Glomerular visceral epithelial cell (primary cell): ENCODE measurements at regions not wholly inside any gene's neighbourhood (a gene's known extent, or its start where the extent isn't known, plus 50 kb on each side); places are given as distances from the start of the nearest gene placed in this dataset.
A peak's percentile ranks its signal among the peaks of the same experiment; 100 is the strongest.
"Not testable (repeated sequence)": the region's sequence is repeated elsewhere in the genome, so short reads cannot be mapped to it uniquely, and the experiment has no call there.

ENCODE experiments used
- DNase-seq: peaks from one replicate; pipeline ENCODE4 v3.0.0-alpha.2; 2016; ENCODE audit errors: extremely low spot score

GRCh38 chr9:108765265-108765664, 90.5 kb downstream of the ACTL7B start:
- no peak for DNase-seq

GRCh38 chr9:108762348-108763055, 93.3 kb downstream of the ACTL7B start:
- no peak for DNase-seq

DNA sequence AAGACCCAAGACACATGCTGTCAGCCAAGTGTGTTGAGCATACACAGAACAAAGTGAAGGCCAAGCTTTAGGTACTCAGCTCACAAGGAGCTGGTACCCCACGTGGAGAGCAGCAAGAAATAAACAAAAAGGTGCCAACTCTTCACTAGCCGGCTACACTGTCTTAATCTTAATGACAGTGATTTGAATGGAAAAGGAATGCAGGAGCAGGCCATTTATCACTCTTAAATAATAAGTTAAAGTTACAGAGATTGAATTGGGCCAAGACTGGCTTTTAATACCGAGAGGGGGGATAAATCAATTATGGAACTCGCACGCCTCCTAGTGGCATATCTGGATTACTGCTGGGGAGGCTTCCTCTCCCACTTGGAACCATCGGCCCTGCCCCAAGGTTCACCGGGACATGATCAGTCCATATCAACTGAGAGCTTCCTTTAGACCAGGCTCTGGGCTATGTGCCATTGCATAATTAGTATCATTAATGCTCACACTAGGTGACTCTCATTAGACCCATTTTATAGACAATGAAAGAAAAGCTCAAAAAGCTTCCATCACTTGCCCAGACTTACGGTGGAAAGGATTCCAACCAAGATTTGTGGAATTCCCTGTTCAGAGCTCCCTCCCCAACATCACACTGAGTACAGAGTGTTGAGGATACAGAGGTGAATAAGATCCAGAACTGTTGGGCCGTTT, 94.0 kb downstream of the ACTL7B start:
- peak; percentile 54 for DNase-seq

- no peak for DNase-seq
Measured at GRCh38 chr9:108760841-108761240, 94.9 kb downstream of the ACTL7B start.

DNA sequence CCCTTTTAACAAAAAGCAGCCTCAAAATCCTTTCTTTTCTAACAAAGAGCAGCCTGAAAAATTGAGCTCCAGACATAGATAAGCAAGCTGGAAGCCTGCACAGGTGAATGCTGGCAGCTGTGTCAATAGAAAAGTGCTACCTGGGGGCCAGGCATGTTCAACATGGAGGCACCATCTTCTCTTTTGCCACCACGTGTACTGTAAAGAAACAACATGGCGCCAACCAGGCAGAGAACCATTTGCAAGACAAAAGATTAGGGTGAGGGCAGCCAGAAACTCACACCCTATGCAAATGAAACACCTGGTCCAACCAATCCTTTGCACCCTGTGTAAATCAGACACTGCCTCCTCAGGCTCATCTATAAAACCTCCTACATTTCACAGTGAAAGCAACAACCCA, 96.0 kb downstream of the ACTL7B start:
- DNase-seq = no peak

DNA sequence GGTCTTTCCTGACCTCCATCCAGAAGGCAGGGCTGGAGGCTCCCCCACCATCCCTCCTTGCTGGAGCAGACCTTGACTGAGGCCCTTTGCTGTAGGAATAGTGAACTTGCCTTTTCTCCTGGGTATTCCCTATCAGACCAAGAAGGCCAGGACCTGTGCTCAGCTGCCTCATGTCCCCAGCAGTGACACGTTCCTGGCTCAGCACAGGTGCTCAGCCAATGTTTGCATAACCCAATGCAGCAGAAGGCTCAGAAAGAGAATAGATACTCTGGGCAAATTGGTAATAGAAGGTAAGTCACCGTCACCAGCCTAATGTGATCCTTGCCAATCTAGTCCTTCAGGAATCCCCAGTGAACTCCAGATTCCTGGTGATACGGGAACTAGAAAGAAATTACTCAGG, 96.4 kb downstream of the ACTL7B start:
- DNase-seq = no peak

GRCh38 chr9:108756746-108757490, 98.9 kb downstream of the ACTL7B start:
- DNase-seq = no peak

GRCh38 chr9:108755979-108756378, 99.8 kb downstream of the ACTL7B start:
- DNase-seq = no peak

GRCh38 chr9:108751369-108751768, 104.4 kb downstream of the ACTL7B start:
- DNase-seq = no peak

- DNase-seq = no peak
Measured at GRCh38 chr9:108750661-108751215, 105.0 kb downstream of the ACTL7B start.

GRCh38 chr9:108748776-108749175, 107.0 kb downstream of the ACTL7B start:
- DNase-seq = no peak

DNA sequence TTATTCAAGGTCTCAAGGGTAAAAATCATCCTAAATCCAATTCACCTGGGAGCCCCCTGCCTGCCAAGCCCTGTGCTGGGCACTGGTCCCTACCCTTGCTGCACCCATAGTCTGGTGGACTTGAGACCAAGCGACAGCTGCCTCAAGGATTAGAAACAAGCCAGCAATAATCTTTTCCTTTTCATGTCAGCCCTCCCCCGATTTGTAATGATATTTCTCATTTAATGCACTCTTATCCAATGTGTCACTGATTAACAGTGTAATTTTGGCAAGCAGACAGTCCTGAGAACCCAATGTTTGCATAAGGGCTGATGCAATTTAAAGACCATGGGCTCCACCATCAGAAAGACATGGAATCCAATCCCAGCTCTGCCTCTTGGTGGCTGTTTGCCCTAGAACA, 108.9 kb downstream of the ACTL7B start:
- peak; percentile 11 for DNase-seq

GRCh38 chr9:108746001-108746400, 109.8 kb downstream of the ACTL7B start:
- no peak for DNase-seq

- DNase-seq = no peak
Measured at GRCh38 chr9:108744641-108745040, 111.1 kb downstream of the ACTL7B start.

DNA sequence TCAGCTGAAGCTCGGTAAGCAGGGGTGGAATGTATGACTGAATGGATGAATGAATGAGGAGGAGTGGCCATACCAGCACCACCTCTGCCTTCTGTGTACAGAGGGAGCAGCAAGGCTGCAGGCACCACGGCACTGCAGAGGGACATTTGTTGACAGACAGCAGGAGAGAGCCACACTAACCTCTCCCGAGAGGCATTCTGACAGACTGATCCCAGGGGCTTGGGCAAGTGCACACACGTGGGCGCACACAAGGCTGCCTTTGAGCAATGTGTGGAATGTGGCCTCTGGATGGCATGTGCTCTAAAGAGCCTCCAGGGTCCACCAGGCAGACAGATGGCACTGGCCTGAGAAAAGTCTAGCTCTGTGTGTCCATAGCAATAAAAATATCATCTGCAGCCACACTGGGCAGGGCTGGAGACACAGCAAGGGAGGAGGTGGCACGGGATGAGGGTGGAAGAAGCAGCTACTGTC, 111.8 kb downstream of the ACTL7B start:
- peak; percentile 89 for DNase-seq

DNA sequence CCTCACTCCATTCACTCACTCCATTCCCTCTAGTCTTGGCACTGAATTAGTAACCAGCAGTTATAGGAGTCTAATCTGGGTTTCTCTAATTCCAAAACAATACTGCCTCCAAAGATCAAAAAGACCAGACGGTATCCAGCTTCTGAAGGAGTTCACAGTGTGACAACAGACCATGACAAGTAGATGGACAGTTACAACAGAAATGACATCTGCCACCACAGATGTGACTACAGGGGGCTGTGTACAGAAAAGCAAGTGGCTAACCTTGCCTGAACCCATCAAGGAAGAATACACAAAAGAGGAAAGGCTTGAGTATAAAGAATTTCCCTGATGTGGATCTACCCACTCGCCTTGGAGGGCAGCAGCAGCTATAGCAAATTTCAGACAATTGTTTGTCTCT, 112.4 kb downstream of the ACTL7B start:
- no peak for DNase-seq

DNA sequence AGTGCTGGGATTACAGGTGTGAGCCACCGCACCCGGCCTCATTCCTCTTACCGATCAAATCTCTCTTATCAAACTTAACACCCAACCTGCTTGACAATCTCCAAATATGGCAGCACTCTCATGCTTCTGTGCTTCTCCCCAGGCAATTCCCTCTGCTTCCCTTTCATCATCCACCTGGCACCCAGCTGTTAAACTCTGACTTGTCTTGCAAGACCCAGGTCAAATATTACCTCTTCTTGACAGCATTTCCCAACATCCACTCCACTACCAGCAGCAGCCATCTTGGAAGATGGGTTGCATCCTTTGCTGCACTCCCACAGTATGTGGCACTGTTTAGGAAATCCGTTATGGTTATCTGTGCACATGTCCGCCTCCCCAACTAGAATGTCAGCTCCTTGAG, 113.6 kb downstream of the ACTL7B start:
- DNase-seq = no peak

GRCh38 chr9:108731292-108731691, 124.5 kb downstream of the ACTL7B start:
- DNase-seq = not testable (repeated sequence)

GRCh38 chr9:108727580-108728111, 128.1 kb downstream of the ACTL7B start:
- no peak for DNase-seq

DNA sequence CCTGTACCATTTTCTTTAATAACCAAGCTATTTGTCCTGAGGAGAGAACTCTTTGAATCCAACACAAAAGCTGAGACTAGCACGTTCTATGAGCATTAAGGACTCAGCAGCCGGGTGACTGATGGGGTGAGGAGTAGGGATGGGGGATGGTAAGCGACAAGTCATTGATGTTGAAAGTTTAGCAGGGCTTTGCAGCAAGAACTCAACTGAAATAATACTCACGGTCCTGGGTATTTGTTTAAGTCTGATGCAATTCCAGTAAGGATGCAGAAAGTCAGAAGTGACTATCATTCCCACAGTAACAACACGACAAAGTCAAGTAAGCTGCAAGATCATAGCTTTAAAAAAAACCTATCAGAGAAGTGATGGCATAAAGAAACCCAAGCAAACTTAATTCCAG, 131.1 kb downstream of the ACTL7B start:
- DNase-seq = no peak

- no peak for DNase-seq
Measured at GRCh38 chr9:108724122-108724521, 131.7 kb downstream of the ACTL7B start.

- no peak for DNase-seq
Measured at GRCh38 chr9:108722396-108722795, 133.4 kb downstream of the ACTL7B start.
